Hematopoietic multipotent progenitor cell (in vitro differentiated cells): ENCODE measurements at regions not wholly inside any gene's neighbourhood (a gene's known extent, or its start where the extent isn't known, plus 50 kb on each side); places are given as distances from the start of the nearest gene placed in this dataset.
A peak's percentile ranks its signal among the peaks of the same experiment; 100 is the strongest.

Source experiments
- DNase-seq, 3 donors: peaks; one replicate each; pipeline ENCODE4 v3.0.0-alpha.2; 2011 to 2015; ENCODE audit warnings: low read depth in 2 of 3, low spot score in 2 of 3

DNA sequence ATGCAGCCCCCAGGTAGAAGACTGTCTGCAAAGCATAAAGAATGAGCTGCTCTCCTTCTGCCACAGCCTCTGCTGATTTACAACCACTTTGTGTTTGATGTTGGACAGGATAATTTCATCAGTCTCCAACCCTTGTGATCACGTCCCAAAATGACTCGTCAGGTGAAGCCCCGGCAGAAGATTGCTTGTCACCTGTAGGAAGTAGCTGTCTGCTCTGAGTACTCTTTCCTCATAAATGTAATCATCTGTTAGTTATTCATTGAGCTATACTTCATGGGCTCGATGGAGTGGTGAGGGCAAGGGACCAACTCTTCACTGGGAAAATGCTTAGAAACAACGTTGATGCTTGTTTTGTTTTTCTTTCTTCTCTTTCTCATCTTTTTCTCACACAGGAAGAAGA is 290.9 kb upstream of the SP8 start:
- no peak for DNase-seq

GRCh38 chr7:21084286-21084685 is 297.6 kb upstream of the SP8 start:
- no peak for DNase-seq

GRCh38 chr7:21086688-21087087 is 300.0 kb upstream of the SP8 start:
- DNase-seq, result peak in 1 of 3 donors; percentile 45

- DNase-seq, result no peak
Observed at GRCh38 chr7:21089653-21090052, 303.0 kb upstream of the SP8 start.

DNA sequence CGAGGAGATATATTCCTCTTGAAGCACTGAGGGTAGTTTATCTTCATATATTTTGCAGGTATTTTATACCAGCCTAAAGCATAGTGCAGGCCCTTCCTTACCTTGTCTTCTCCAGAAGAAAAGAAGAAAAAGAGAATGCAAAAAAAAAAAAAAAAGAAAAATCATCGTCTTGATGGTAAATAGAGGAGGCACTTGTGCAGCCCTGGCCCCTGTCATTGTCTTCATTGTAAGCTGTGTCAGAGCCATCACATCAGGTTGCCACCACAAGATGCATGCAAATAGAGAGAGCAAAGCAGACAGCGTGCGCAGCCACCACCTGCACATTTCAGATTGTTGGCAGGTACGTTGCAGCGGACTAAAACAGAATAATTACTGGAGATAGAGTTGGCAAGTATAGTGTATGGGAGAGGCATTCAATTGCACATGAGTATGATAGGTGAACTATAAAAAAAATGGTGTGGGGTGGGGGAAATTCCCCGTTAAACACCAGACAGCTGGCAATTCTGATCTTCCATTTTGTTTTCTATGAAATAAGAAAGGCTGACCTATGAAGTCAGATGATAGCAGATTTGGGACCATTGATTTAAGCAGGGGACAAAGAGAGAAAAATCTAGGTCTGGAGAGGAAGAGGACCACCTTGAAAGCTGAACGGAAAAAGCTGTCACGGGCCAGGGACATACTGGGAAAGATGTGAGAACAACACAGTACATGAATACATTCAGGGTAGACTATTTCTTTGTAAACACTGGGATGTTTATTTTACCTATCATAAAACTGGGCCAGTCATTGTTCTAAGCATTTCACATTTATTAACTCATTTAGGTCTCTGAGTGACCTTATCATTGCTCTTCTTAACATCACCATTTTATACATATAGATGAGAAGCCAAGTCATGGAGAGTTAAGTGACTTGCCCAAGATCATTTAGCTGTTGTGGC is 306.3 kb upstream of the SP8 start:
- no peak for DNase-seq

DNA sequence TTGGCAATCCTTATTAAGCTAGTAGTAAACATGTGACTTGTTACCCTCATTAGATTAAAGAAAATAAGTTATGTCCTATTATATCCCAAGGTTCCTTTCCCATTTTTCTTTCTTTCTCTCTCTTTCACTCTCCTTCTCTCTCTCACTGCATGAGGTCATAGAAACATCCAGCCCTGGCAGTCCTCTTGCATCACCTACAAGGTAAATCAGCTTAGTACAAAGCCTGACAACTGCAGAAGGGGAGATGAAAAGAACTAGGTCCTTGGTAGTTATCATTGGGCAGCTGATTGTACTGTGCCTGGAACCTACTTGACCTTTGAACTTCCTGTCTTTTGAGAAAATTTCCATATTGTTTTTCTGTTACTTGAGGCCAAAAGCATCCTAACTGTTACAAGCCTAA is 307.9 kb upstream of the SP8 start:
- DNase-seq, result no peak

DNA sequence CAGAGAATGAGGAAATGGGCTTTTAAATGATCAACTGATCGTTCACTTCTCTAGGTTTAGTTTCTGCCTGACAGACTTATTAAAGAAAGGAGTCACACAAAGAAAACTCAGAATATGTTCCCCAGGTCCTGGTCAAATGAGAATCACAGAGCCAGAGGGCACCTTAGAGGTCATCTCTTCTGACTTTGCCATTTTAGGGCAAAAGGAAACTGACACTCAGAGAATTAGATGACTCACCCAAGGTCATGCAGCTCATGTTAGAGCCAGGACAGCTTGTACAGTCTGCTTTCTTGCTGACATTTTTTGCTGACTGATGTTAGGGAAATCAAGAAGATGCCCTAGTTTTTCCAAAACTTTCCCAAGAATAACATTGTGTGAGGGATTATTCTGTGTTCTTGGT is 312.7 kb upstream of the SP8 start:
- no peak for DNase-seq

GRCh38 chr7:21099955-21100354 is 313.3 kb upstream of the SP8 start:
- no peak for DNase-seq

GRCh38 chr7:21101541-21101940 is 314.9 kb upstream of the SP8 start:
- DNase-seq, result no peak

DNA sequence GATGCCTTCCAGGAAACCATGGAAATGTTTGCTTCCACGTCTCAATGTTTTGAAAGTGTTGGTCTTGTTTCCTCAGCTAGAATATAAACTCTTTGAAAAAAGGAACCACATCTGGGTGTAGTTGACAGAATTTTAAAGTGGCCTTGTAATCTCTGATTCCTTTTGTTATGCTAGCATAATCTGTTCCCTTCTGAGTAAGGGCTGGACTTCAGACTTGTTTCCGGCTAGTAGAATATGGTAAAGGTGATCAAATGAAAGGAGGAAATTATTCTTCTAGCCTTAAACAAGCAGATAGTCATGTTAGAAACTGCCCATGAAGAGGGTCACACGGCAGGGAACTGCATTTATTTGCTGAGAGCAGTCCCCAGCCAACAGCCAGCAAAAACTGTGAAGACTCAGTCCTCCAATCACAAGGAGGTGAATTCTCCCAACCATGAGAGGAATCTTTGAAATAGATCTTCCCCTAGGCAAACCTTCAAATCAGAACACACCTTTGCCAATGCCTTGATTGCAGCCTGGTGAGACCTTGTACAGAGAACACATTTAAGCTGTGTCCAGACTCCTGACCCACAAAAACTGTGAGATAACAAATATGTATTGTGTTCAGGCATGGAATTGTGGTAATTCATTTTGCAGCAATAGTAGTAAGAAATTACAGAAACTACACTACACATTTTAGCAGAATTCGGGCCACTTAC is 316.9 kb upstream of the SP8 start:
- DNase-seq, result no peak

DNA sequence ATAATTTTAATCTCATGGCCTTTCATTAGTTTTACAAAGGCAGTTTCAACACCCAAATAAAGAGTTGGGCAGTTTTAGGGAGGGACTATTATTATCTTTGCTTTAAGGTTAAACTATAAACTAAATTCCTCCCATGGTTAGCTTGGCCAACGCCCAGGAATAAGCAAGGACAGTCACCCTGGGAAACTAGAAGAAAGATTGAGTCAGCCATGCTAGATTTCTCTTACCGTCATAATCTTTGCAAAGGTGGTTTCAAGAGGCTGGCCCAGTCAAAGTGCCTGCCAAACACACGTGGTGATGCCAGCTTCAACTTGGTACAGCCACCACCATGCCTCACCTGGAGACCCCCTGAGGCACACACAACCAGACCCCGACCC is 317.4 kb upstream of the SP8 start:
- no peak for DNase-seq

DNA sequence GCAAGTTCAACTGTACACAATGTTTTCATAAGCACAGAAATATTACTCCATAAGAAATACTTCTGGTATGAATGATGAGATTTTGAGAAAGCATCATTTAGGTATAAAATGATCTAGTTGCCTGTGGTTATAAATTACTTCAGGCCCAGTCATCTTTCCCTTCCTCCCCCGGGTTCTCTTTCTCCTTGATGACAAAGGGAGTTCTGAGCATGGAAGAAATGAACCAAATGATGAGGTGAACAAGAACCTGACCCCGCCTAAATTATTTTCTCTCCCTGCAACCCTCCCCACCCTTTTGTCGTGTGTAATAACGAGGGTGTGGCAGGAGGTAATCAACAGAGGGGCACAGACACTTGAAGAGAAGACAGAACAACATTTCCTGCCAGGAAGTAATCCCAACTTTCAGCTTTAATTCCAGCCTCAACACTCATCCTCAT is 319.6 kb upstream of the SP8 start:
- no peak for DNase-seq

- no peak for DNase-seq
Observed at GRCh38 chr7:21107101-21107500, 320.4 kb upstream of the SP8 start.

- DNase-seq, result no peak
Observed at GRCh38 chr7:21108182-21108581, 319.7 kb upstream of the SP4 start.

- no peak for DNase-seq
Observed at GRCh38 chr7:21113609-21114415, 314.1 kb upstream of the SP4 start.

DNA sequence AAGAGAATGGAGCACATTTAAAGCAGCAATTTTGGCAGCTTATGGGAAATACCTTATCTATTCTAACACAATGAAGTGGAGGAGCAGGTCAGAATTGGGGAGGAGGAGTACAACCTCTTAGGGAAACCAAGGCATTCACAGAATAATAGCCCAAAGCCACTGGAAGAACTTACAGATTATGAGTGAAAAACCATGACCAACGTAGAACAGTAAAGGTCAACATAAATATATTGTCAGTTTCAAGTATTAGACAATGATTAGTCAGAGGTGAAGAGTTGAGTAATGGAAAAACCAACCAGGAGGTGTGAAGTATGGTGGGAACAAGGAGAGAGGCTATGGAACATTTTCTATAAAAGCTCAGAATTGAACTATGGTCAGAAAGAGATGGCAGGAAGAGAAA is 304.3 kb upstream of the SP4 start:
- no peak for DNase-seq

DNA sequence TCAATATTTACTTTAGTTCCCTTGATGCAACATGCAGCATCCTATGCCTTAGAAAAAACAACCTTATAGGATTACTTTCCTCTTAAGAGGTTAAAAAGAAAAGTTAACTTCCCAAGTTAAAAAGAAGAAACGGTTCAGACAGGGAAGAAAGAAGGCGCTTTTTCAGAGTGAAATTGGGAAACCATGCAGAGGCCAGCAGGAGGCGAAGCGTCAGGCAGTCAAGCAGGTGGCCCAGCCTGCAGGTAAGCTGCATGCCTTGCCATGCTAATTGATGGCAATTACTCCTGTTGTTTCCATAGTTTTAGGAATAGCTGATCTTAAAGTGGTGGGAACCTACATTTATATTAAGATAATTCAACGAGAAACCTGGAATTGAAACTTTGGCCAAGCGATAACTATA is 302.6 kb upstream of the SP4 start:
- DNase-seq, result no peak

DNA sequence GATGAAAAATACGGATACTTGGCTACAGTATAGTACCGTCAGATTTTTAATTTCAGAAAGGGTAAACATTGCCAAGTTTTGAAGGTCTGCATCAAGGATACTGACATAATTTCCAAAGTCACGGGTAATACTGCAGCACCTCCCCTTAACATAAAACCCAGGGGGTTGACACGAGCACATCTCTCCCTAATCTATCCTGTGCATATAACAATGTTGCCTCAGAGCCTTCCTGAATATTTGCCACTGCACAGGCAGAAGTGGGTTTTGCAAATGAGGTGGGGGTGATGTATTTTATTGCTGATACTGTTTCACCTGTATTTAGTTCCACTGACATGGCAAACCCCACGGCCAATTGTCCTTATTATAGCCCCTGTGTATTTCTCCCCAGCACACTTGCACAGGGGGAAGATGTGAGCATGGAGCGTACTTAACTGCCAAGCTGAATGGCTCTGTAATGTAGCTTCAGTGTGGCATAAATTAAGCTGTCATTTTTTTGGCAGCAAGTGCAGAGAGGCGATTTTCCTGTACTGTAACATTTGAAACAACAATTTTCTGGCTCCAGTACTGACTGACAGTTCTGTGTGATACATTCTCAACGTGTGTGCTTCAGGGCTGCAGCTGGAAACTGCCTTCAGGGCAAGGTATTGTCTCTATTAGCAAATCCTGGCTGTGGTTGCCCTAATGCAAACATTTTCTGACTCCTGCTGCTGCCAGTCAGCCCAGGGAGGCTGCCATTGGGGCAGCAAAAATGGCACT is 299.6 kb upstream of the SP4 start:
- peak in 2 of 3 donors; percentile 5 to 53 for DNase-seq

GRCh38 chr7:21131897-21132296 is 296.0 kb upstream of the SP4 start:
- no peak for DNase-seq

GRCh38 chr7:21134631-21135030 is 293.3 kb upstream of the SP4 start:
- DNase-seq, result no peak

DNA sequence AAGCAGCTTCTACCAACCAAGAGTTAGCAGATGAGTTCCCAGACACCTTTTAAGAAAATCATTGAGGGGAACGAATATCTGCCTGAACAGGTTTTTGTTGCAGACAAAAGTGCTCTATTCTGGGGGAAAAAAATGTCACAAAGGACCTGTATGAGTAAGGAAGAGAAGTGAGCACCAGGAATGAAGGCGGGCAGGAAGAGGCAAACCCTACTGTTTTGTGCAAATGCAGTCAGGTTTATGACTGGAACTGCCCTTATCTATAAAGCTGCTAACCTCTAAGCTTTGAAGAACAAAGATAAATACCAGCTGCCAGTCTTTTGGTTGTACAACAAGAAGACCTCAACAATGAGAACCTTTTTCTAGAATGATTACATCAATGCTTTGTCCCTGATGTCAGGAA is 292.4 kb upstream of the SP4 start:
- DNase-seq, result no peak
